CD8-positive, alpha-beta memory T cell (primary cell): ENCODE measurements at regions not wholly inside any gene's neighbourhood (a gene's known extent, or its start where the extent isn't known, plus 50 kb on each side); places are given as distances from the start of the nearest gene placed in this dataset.
A peak's percentile ranks its signal among the peaks of the same experiment; 100 is the strongest.
"Not testable (repeated sequence)": the region's sequence is repeated elsewhere in the genome, so short reads cannot be mapped to it uniquely, and the experiment has no call there.

Source experiments
- CTCF ChIA-PET: fragments of 350-600 bp; sonication (Branson Sonifier 250); formaldehyde crosslinking; loops from one replicate; lab custom pipeline; 2021; ENCODE audit warnings: antibody characterized with exemption; lab: Charles Lee
- POLR2A ChIA-PET: fragments of 350-600 bp; sonication (Branson Sonifier 250); formaldehyde crosslinking; loops from one replicate; lab custom pipeline; 2021; ENCODE audit warnings: antibody characterized with exemption; lab: Charles Lee
- DNase-seq, 5 donors: peaks; one replicate each; pipeline versions ENCODE4 v3.0.0 to v3.0.0-alpha.2; 2020 to 2022; ENCODE audit warnings: mixed read lengths in 1 of 5
- H3K27ac ChIP-seq: one replicate; pipeline ENCODE4 v1.7.0; 2013; ENCODE audit warnings: low read depth, mild to moderate bottlenecking, low read length, moderate library complexity
- H3K27me3 ChIP-seq: 2 replicates; pipeline ENCODE4 v1.7.0; 2013; ENCODE audit warnings: low read length, mild to moderate bottlenecking; ENCODE audit not compliant: insufficient read depth, poor library complexity, severe bottlenecking
- H3K36me3 ChIP-seq: 2 replicates; pipeline ENCODE4 v1.7.0; 2013; ENCODE audit warnings: mild to moderate bottlenecking, low read length, moderate library complexity; ENCODE audit not compliant: insufficient read depth
- H3K4me1 ChIP-seq: 2 replicates; pipeline ENCODE4 v1.7.0; 2013; ENCODE audit warnings: mild to moderate bottlenecking, low read length, moderate library complexity; ENCODE audit not compliant: insufficient read depth
- H3K4me3 ChIP-seq: 2 replicates; pipeline ENCODE4 v1.7.0; 2013; ENCODE audit warnings: mild to moderate bottlenecking, low read length
- H3K9me3 ChIP-seq: 2 replicates; pipeline ENCODE4 v1.7.0; 2013; ENCODE audit warnings: mild to moderate bottlenecking, low read length
- H3K27ac Mint-ChIP-seq, 8 donors: one replicate each; pipeline ENCODE4 v1.8.0; 2020 to 2021; ENCODE audit warnings: mixed read lengths in 8 of 8, mild to moderate bottlenecking in 6 of 8, inconsistent platforms in 3 of 8, moderate library complexity in 3 of 8
- H3K27me3 Mint-ChIP-seq, 2 donors: one replicate each; pipeline ENCODE4 v1.8.0; 2020 to 2021; ENCODE audit warnings: mixed read lengths in 2 of 2, mild to moderate bottlenecking in 1 of 2, moderate library complexity in 1 of 2
- H3K36me3 Mint-ChIP-seq, 3 donors: one replicate each; pipeline ENCODE4 v1.8.0; 2020 to 2021; ENCODE audit warnings: mixed read lengths in 3 of 3, inconsistent platforms in 1 of 3, mild to moderate bottlenecking in 1 of 3
- H3K4me1 Mint-ChIP-seq, 3 donors: one replicate each; pipeline ENCODE4 v1.8.0; 2020 to 2021; ENCODE audit warnings: mixed read lengths in 3 of 3, inconsistent platforms in 1 of 3, mild to moderate bottlenecking in 1 of 3
- H3K4me3 Mint-ChIP-seq, 7 donors: one replicate each; pipeline ENCODE4 v1.8.0; 2020 to 2021; ENCODE audit warnings: mixed read lengths in 7 of 7, mild to moderate bottlenecking in 6 of 7, moderate library complexity in 4 of 7, inconsistent platforms in 2 of 7
- H3K9me3 Mint-ChIP-seq, 5 donors: one replicate each; pipeline ENCODE4 v1.8.0; 2020 to 2022; ENCODE audit warnings: mixed read lengths in 5 of 5, mild to moderate bottlenecking in 3 of 5, moderate library complexity in 2 of 5, inconsistent platforms in 1 of 5

GRCh38 chr20:5481872-5482271 is 128.9 kb downstream of the GPCPD1 start:
- no peaks in the 10 kb centered on the region for H3K9me3 ChIP-seq
- Mint-ChIP-seq H3K4me1 (peaks cover 8 to 10% (median 9%) of the 10 kb centered on the region in 3 donors), H3K4me3 (no peak overlapping the region), H3K27ac (no peak overlapping the region), H3K27me3 (peaks cover 9 to 13% of the 10 kb centered on the region in 2 donors), H3K36me3 (no peaks in the 10 kb centered on the region), H3K9me3 (no peaks in the 10 kb centered on the region)
- no peak overlapping the region for H3K4me3 ChIP-seq
- no peak overlapping the region for H3K27ac ChIP-seq
- no peaks in the 10 kb centered on the region for H3K36me3 ChIP-seq
- ChIA-PET CTCF (no interaction called here), POLR2A (interaction anchor here (0.6 kb wide), 1 partner anchor 181 kb away, joined by 8 read pairs; no protein-coding TSS in a partner anchor)
- DNase-seq, result no peak
- no peaks in the 10 kb centered on the region for H3K4me1 ChIP-seq
- no peaks in the 10 kb centered on the region for H3K27me3 ChIP-seq

DNA sequence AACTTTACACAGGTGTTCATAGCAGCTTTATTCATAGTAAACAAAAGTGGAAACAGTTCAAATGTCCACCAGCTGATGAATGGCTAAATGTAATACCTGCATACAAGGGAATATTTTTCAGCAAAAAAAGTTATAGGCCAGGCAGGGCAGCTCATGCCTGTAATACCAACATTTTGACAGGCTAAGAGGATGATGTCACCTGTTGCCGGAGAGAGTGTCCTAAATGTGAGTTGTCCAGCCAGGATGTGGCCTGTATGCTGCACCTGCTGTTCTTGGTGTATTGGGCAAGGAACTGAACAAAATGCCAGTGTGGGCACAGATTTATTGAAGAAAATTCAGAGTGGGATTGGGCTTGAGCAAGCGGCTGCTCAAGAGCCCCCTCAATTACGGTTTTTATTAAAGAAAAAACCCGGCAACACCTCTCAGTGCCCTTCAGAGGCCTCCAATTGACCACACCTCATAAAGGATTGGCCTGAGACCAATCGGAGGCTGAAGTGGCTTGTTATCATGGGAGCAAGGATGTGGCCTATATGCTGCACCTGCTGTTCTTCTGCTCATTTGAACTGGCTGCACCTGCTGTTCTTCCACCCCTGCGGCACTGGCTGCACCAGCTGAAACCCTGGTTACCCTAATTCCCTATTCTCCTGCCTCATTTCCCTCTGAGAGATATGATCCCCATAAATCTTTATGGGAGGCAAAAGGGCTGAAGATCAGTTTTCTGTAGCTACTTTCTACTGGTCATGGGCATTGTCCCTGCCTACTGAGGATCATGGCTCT is 129.8 kb downstream of the GPCPD1 start:
- Histone ChIP-seq H3K36me3 (no peaks in the 10 kb centered on the region), H3K4me3 (no peak overlapping the region), H3K9me3 (no peaks in the 10 kb centered on the region), H3K4me1 (no peaks in the 10 kb centered on the region), H3K27ac (no peak overlapping the region), H3K27me3 (no peaks in the 10 kb centered on the region)
- H3K27me3 Mint-ChIP-seq, result peaks cover 6% of the 10 kb centered on the region in 2 donors
- H3K27ac Mint-ChIP-seq, result no peak overlapping the region
- no peak overlapping the region for H3K4me3 Mint-ChIP-seq
- H3K4me1 Mint-ChIP-seq, result peaks cover under 1 to 1% (median under 1%) of the 10 kb centered on the region in 3 donors
- H3K9me3 Mint-ChIP-seq, result no peaks in the 10 kb centered on the region
- ChIA-PET POLR2A (no interaction called here), CTCF (no interaction called here)
- no peaks in the 10 kb centered on the region for H3K36me3 Mint-ChIP-seq
- DNase-seq, result no peak

DNA sequence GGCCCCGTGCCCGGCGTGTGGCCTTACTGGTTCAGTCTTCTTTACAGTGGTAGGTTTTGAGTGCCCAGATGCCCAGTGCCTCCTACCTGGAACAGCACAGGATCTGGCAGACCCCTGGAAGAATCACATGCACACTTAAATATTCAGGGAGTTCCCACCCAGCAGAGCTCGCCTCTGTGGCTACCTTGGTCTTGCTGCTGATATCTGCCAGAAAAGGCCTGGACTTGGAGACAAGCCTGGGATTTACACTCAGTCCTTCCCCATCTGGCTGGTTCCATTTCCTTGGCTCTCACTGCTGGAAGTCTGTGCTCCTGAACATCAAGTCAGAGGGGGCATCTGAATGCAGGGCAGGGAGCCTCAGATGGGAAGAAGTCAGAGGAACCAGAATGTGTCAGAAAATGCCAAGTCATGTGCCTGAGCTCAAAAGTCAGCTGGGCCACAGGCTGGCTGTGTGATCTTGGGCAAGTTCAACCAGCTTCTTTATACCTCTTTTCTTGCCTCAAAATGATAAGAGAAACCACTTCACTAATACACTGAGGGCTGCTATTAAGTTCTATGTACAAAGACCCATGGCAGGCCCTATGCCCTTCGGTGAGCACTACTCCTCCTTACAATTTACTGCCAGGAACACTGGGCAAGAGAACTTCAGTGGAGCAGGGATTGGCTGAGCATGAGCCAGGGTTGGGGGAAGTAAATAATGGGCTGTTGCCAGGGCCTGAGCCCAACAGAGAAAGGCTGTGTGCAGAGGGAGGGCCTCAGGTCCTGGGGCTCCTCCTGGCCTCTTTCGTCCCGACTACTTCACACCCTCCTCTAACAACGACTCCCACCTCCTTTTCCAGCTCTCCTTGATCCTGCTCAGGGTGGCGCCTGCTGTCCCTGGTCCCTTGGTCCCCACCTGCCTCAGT is 135.9 kb downstream of the GPCPD1 start:
- DNase-seq, result no peak
- Mint-ChIP-seq H3K4me1 (no peaks in the 10 kb centered on the region), H3K4me3 (no peak overlapping the region), H3K9me3 (no peaks in the 10 kb centered on the region), H3K27me3 (peaks cover 2 to 6% of the 10 kb centered on the region in 2 donors), H3K27ac (no peak overlapping the region), H3K36me3 (no peaks in the 10 kb centered on the region)
- no peak overlapping the region for H3K4me3 ChIP-seq
- no peaks in the 10 kb centered on the region for H3K36me3 ChIP-seq
- H3K9me3 ChIP-seq, result no peaks in the 10 kb centered on the region
- H3K27ac ChIP-seq, result no peak overlapping the region
- no peaks in the 10 kb centered on the region for H3K4me1 ChIP-seq
- no peaks in the 10 kb centered on the region for H3K27me3 ChIP-seq
- ChIA-PET POLR2A (no interaction called here), CTCF (no interaction called here)

- H3K4me1 ChIP-seq, H3K36me3 Mint-ChIP-seq, H3K9me3 Mint-ChIP-seq, CTCF ChIA-PET, H3K27ac Mint-ChIP-seq, H3K4me3 ChIP-seq, DNase-seq, H3K4me3 Mint-ChIP-seq, H3K36me3 ChIP-seq, POLR2A ChIA-PET, H3K4me1 Mint-ChIP-seq, H3K9me3 ChIP-seq, H3K27ac ChIP-seq, H3K27me3 ChIP-seq: not testable (repeated sequence)
- peaks cover 6 to 28% of the 10 kb centered on the region in 2 donors for H3K27me3 Mint-ChIP-seq
These were observed 138.9 kb downstream of the GPCPD1 start for GRCh38 chr20:5471866-5472265.

GRCh38 chr20:5471368-5471767 is 139.4 kb downstream of the GPCPD1 start:
- Mint-ChIP-seq H3K9me3 (no peaks in the 10 kb centered on the region), H3K36me3 (no peaks in the 10 kb centered on the region), H3K27ac (peak overlapping the region in 1 of 8 donors; percentile 43), H3K27me3 (peaks cover 6 to 32% of the 10 kb centered on the region in 2 donors), H3K4me3 (no peak overlapping the region), H3K4me1 (no peaks in the 10 kb centered on the region)
- ChIA-PET CTCF (no interaction called here), POLR2A (no interaction called here)
- no peak overlapping the region for H3K4me3 ChIP-seq
- H3K27me3 ChIP-seq, result no peaks in the 10 kb centered on the region
- no peaks in the 10 kb centered on the region for H3K9me3 ChIP-seq
- no peaks in the 10 kb centered on the region for H3K36me3 ChIP-seq
- no peak overlapping the region for H3K27ac ChIP-seq
- H3K4me1 ChIP-seq, result no peaks in the 10 kb centered on the region
- DNase-seq, result no peak

DNA sequence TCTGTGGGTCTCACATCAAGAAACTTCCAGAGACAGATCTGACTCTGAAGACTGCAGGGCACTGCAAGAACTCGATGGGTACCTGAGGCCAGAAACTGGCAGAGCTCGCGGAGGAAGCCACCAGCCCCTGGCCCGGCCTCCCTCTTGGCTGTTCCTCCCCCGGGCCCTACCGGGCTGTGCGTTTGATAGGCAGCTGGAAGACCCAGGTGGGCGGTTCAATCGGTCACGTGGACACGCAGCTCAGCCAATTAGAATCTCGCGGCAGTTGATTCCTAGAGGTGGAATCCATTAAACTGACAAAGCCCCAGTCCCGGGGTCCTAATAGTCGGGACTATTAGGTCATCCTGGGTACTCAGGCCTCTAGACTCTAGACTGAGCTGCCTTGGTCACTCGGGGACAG is 139.9 kb downstream of the GPCPD1 start:
- no peaks in the 10 kb centered on the region for H3K36me3 Mint-ChIP-seq
- POLR2A ChIA-PET, result no interaction called here
- CTCF ChIA-PET, result no interaction called here
- Histone ChIP-seq H3K27me3 (no peaks in the 10 kb centered on the region), H3K36me3 (no peaks in the 10 kb centered on the region), H3K27ac (no peak overlapping the region), H3K4me3 (no peak overlapping the region), H3K4me1 (no peaks in the 10 kb centered on the region), H3K9me3 (no peaks in the 10 kb centered on the region)
- H3K27me3 Mint-ChIP-seq, result peaks cover 7 to 32% of the 10 kb centered on the region in 2 donors
- no peak overlapping the region for H3K4me3 Mint-ChIP-seq
- no peaks in the 10 kb centered on the region for H3K9me3 Mint-ChIP-seq
- no peaks in the 10 kb centered on the region for H3K4me1 Mint-ChIP-seq
- H3K27ac Mint-ChIP-seq, result no peak overlapping the region
- DNase-seq, result no peak

- Mint-ChIP-seq H3K4me1 (no peaks in the 10 kb centered on the region), H3K27ac (no peak overlapping the region), H3K9me3 (no peaks in the 10 kb centered on the region), H3K36me3 (no peaks in the 10 kb centered on the region), H3K4me3 (no peak overlapping the region), H3K27me3 (peaks cover 6 to 36% of the 10 kb centered on the region in 2 donors)
- ChIA-PET CTCF (no interaction called here), POLR2A (no interaction called here)
- Histone ChIP-seq H3K9me3 (no peaks in the 10 kb centered on the region), H3K4me1 (no peaks in the 10 kb centered on the region), H3K36me3 (no peaks in the 10 kb centered on the region), H3K27ac (no peak overlapping the region), H3K4me3 (no peak overlapping the region), H3K27me3 (no peaks in the 10 kb centered on the region)
- no peak for DNase-seq
These were observed 140.3 kb downstream of the GPCPD1 start for GRCh38 chr20:5470458-5470857.

GRCh38 chr20:5469111-5469510 is 141.7 kb downstream of the GPCPD1 start:
- Mint-ChIP-seq H3K27ac (no peak overlapping the region), H3K4me3 (no peak overlapping the region), H3K4me1 (no peaks in the 10 kb centered on the region), H3K36me3 (no peaks in the 10 kb centered on the region), H3K9me3 (no peaks in the 10 kb centered on the region), H3K27me3 (peaks cover 9 to 44% of the 10 kb centered on the region in 2 donors)
- Histone ChIP-seq H3K27me3 (no peaks in the 10 kb centered on the region), H3K36me3 (no peaks in the 10 kb centered on the region), H3K4me1 (no peaks in the 10 kb centered on the region), H3K9me3 (no peaks in the 10 kb centered on the region), H3K27ac (no peak overlapping the region), H3K4me3 (no peak overlapping the region)
- CTCF ChIA-PET, result interaction anchor here (1.8 kb wide), 1 partner anchor 21 kb away, joined by 4 read pairs; no protein-coding TSS in a partner anchor
- DNase-seq, result no peak
- POLR2A ChIA-PET, result no interaction called here
